ENCODE measurements at regions not wholly inside any gene's neighbourhood (a gene's known extent, or its start where the extent isn't known, plus 50 kb on each side); places are given as distances from the start of the nearest gene placed in this dataset.

- TF ChIP-seq FOXA1 (IDR thresholded peaks at IDR 0.05) (no peak), L3MBTL2 (conservative IDR thresholded peaks at IDR 0.05) (no peak), BHLHE40 (IDR thresholded peaks at IDR 0.05; ENCODE audit: borderline replicate concordance) (no peak), NFRKB (IDR thresholded peaks at IDR 0.05) (no peak)
Measured at GRCh38 chr2:240233885-240234502, 93.5 kb upstream of the OTOS start.
